ENCODE measurements at regions not wholly inside any gene's neighbourhood (a gene's known extent, or its start where the extent isn't known, plus 50 kb on each side); places are given as distances from the start of the nearest gene placed in this dataset.
"Not testable (repeated sequence)": the region's sequence is repeated elsewhere in the genome, so short reads cannot be mapped to it uniquely, and the experiment has no call there.

- no peak for DNase-seq (ENCODE audit: low read depth)
Measured at GRCh38 chr2:64743739-64744330, 90.1 kb upstream of the SERTAD2 start.

- DNase-seq (ENCODE audit: low read depth): no peak
Measured at GRCh38 chr2:64745562-64745961, 91.8 kb upstream of the SERTAD2 start.

GRCh38 chr2:64747690-64748091, 94.0 kb upstream of the SERTAD2 start:
- not testable (repeated sequence) for DNase-seq (ENCODE audit: low read depth)

- DNase-seq (ENCODE audit: low read depth): no peak
Measured at GRCh38 chr2:64748147-64748546, 94.4 kb upstream of the SERTAD2 start.

GRCh38 chr2:64748561-64748960, 94.8 kb upstream of the SERTAD2 start:
- DNase-seq (ENCODE audit: low read depth): no peak

DNA sequence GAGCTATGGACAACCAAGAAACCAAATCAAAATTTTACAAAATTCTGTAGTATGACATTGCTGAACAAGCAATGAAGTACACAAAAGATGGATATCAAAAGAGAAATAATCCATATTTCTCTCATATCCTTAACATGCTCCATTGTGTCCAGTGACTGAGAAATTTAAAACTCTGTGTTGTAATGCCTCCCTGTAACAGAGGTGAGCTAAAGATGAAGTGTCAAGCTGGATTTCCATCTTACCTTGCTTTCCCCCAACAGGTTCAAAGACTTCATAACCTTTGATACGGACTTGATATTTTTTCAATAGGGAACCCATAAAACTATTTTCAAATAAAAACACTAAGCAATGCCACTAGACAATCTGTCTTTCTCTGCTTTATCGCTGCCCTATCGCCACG, 95.7 kb upstream of the SERTAD2 start:
- DNase-seq (ENCODE audit: low read depth): no peak

DNA sequence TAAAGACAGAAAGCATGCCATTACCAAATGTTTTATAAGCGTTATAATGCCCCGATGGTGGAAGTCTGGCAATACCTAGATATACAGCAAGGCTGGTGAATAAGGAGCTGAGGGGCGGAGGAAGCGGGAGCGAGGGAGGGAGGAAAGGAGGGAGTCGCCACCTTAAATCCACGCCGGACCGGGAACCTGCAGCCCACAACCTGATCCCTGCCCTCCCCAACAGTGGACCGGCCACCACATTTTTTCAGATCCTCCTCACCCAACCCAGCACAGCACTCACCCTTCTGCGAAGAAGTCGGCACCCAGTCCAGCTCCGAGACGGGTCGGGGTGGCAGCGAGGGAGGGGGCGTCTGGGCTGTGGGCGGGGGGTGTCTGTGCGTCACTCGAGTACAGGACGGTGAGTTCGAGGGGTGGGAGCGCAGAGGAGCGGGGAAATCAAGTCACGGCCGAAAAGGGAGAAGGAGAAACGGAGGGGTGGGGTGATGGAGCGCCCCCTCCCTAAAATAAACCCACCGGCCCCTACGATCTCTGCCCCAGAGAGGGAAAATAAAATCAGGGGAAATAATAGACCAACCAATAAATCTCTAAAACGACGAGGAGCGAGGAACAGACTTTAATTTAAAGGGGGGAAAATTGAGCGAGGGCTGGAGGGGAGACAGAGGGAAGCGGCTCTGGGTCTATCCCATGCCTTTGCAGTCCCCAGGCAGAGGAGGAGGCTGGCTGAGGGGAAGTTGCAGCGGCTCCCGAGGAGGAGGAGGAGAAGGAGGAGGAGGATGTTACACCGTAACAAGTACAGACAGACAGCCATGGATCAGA, 96.5 kb upstream of the SERTAD2 start:
- DNase-seq (ENCODE audit: low read depth): peak; percentile 14

DNA sequence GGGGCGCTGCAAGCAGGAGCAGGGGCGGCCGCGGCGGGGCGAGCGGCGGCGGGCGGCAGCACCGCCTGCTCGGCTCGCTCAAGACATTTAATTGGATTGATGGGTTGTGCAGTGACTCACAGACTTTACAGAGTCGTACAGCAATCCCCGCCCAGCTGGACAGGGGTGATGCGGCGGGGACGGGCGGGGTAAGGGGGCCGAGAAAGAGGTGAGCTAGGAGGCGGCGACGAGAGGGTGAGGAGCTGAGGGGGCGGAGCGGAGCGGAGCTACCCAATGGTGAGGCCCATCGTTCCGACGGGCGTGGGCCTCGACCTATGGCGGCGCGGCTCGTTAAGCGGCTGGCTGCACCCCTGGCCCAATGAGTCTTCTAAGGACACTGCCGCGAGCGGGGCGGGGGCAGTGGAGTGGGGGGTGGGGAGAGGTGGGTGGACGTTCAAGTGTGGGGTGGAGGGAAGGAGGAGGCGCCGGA, 97.1 kb upstream of the SERTAD2 start:
- peak; percentile 96 for DNase-seq (ENCODE audit: low read depth)

DNA sequence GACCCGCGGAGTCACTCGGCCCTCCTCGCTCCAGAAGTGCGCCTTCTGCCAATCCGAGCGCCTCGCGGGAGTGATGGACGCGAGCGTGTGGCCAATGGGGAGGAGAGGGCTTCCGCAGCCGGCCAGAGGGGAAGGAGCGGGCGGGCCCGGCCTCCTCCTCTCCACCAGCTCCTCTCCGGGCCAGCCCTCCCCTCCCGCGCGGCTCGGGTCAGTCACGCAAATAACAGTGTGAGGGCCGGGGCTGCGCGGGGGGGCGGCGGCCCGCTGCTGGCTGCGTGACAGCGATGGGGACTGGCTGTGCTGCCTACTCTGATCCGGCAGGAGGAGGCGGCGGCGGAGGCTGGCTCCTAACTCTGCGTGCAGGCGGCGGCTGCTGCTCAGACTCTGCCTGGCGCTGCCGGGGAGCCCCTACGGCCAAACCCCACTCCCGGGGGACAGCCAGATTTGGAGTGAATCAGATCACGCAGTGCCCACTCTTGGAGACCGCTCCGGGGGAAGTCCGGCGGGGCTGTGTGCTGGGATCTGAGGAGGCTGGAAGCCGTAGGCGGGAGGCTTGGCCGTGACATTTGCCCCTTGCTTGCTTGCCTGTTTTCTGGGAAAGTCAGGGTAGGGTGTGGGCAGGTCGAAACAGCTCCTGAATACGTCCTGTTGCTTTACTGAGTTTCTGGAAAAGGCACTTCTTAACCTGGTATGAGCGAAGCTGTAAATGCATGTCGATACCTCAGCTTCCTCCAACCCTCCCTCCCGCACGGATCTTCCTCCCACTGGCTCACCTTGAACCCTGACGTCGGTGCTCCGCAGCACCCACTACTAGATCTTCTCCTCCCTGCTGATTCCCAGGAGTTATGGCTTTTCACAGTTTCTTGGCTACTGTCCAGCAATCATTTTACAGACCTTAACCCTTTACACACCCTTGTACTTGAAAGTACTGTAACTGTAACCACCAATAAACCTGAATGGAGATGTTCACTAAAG, 97.9 kb upstream of the SERTAD2 start:
- DNase-seq (ENCODE audit: low read depth): no peak

DNA sequence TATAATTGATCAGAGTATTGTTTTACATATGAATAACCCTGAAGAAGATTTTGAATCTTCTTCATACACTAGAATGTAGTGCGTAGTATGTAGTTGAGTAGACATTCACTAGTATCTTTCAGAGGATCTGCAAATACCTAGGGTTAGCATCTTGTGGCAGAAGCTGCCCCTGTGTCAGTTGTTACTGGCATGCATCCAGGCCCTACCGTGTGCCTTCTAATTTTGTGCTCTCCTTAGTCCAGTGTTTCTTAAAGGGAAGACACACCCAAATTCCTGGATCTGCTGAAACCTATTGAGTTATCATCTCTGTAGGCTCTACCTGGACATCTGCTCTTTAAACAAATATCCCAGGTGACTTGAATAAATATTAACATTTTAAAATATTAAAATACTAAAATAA, 99.7 kb upstream of the SERTAD2 start:
- DNase-seq (ENCODE audit: low read depth): no peak

GRCh38 chr2:64754570-64754969, 100.9 kb upstream of the SERTAD2 start:
- no peak for DNase-seq (ENCODE audit: low read depth)

GRCh38 chr2:64757126-64757525, 103.4 kb upstream of the SERTAD2 start:
- no peak for DNase-seq (ENCODE audit: low read depth)

DNA sequence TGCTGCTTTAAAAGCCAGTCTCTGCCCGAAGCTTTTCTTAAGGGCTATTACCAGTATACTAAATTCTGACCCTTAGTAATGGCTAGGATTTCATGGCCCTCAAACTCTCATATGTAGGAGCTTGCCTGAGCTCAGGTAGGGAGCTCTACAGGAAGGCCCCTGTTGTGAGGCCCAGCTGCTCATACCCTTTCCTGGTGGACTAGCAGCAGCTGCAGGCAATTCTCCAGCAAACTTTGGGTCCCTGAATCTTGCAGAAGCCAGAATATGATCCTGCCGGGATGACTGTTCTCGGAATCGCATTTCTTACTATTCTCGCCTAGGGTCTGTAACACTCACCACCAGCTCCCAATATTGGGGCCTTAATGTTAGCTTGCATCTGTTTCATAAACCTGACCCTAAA, 106.4 kb upstream of the SERTAD2 start:
- no peak for DNase-seq (ENCODE audit: low read depth)

DNA sequence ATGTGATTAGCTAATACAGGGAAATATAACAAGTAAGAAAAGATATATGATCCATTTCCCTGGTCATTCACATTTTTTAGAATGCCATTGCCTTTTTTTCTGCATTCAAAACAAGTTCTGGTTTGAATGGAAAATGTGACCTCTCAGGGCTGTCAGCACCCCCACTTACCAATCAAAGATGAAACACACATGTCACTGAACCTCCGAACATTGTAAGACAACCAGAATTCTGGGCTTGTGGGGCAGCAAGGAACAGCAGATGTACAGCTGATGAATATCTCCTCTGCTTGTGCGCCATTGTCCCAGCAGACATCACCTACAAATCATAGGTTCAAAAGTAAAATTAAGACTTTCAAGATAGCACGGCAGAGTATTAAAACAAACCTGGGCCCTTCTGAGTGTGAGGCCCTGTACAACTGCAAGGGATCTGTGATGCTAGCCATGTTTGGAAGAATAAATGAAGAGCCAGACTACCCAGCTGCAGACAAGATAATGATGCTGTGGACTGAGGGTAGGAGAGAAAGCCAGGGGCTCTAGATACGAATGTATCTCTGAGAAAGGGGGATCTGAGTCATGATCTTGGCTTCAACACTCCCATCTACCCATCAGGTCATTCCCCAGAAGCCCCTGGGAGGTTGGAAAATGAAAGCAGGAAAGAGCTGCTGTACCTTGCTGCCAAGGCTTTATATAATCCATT, 108.7 kb upstream of the SERTAD2 start:
- DNase-seq (ENCODE audit: low read depth): no peak

- no peak for DNase-seq (ENCODE audit: low read depth)
Measured at GRCh38 chr2:64763126-64763525, 109.4 kb upstream of the SERTAD2 start.

DNA sequence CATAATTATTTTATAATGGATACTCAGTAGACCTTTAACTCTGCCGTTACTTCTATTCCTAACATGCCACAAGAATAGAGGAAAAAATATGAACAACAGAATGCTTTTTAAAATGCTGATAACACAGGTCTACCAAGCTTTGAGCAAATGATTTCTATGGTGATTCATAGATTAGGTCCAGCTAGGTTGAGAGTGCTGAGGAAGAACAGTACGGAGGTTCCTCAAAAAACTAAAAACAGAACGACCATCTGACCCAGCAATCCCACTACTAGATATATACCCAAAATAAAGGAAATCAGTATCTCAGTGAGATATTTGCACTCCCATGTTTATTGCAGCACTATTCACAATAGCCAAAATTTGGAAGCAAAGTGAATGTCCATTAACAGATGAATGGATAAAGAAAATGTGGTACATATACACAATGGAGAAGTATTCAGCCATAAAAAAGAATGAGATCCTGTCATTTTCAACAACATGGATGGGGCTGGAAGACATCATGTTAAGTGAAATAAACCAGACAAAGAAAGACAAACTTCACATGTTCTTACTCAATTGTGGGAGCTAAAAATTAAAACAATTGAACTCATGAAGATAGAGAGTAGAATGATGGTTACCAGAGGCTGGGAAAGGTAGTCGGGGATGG, 111.6 kb upstream of the SERTAD2 start:
- no peak for DNase-seq (ENCODE audit: low read depth)

DNA sequence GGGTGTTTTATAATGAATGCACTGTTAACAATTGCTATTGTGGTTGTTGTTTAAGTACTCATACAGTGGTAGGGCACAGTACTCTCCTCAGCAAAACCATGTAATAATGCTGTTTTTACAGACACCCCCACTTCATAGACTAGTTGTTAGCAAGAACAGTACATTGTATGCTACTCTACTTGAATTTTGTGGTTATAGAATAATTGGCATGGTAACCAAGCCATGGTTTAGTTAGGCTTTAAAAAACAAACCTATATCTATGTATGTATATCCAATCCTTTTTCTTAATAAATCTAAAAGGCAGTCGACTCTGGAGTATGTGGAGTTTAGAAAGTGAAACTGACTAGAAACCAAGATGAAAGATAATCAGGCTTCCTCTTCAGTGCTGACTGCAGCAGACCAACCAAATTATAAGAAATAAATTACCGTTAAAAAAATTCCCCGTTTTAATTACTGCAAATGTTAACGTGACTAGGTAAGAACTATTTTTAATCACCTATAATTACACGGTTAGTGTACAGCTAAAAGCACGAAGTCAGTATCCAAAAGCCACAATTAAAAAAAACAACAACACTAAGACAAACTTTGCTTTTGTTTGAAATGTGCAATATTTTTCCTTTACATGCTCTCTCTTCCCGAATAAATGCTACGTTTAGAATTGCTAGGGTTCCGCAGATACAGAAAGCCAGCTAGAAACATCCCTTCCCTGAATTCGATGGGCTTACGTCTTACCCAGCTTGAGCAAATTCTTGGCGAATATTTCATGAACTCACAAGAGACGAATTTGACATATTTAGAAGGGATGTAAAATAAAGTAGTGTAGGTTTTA, 113.3 kb upstream of the SERTAD2 start:
- no peak for DNase-seq (ENCODE audit: low read depth)

DNA sequence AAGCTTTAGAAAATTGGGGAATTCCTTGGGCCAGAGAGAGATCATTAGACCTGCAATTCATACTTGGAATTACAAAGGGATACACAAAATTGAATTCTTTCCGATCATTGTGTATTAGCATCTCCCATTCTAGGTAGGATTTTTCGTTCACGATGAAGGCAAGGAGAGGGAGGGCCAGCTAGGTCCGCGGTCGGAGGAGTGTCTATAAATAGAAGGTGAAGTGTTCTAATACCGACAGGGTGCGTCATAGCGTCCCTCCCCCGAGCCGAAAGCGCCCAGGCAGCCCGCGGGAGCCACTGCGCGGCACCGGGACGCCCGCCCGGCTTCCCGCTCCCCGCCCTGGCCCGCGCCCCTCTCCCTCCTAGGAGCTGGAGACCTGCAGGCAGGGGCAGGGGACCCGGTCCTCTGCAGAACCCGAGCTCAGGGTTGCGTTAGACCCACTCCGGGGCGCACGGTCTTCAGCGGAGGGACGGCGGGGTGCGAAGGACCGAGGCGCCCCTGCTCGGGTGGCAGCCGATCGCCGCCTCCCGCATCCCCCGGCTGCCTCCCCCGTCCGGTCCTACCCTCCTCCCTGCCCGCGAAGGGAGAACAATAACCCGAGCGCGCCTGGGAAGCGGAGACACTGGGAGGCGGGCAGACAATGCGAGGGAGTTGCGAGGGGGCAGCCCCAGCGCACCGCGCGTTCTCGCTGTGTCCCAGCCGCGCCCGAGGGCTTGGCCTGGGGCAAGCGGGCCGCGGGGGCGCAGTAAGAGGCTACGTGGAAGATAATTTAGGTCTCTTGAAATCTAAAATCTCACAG, 114.2 kb upstream of the SERTAD2 start:
- DNase-seq (ENCODE audit: low read depth): peak; percentile 17

DNA sequence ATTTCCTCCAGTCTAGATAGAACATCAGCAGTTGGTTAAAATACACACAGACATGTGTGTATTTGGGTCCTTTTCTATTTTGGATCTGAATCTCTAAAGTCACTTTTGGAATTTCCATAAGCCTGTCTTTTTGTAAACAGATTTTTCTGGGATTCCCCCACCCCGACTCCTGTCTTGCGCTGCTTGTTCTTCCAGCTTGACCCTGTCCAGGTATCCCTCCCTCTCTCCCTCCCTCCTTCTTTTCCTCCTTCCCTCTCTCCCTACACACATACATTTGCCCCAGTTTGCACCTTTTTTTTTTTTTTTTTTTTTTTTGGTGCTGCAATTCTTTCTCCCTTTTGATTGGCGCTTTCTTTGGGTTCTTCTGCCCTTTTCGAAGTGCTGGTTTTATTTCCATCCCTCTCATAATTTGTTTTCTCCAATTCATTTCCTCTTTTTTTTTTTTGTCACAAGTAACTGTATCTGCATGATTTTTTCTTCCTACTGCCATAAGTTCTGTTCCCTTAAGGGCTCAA, 114.8 kb upstream of the SERTAD2 start:
- DNase-seq (ENCODE audit: low read depth): no peak
